PC-9 (cell line): ENCODE measurements at regions not wholly inside any gene's neighbourhood (a gene's known extent, or its start where the extent isn't known, plus 50 kb on each side); places are given as distances from the start of the nearest gene placed in this dataset.
A peak's percentile ranks its signal among the peaks of the same experiment; 100 is the strongest.

Experiments
- BruUV-seq: library from RNA; stranded (reverse); fragments of 400-500 nt; replicated peaks from 2 replicates; lab custom pipeline; 2021; lab: Mats Ljungman, UMichigan
- CTCF ChIA-PET: fragments of 300-600 bp; sonication (Branson Sonifier 250); formaldehyde crosslinking; loops from one replicate; lab custom pipeline; 2022; ENCODE audit warnings: antibody characterized with exemption; lab: Charles Lee
- POLR2A ChIA-PET: fragments of 300-600 bp; sonication (Branson Sonifier 250); formaldehyde crosslinking; loops from one replicate; lab custom pipeline; 2022; ENCODE audit warnings: antibody characterized with exemption; ENCODE audit not compliant: unreplicated experiment; lab: Charles Lee
- DNase-seq, 2 experiments: peaks; one replicate each; pipeline versions ENCODE4 v3.0.0 to v3.0.0-alpha.2; 2015 to 2022; ENCODE audit warnings: mixed read lengths in 1 of 2
- H2AFZ ChIP-seq: fragments of 200-600 bp; sonication (generic); 2 replicates; pipeline ENCODE4 v1.8.1; 2017; ENCODE audit warnings: antibody characterized with exemption
- H3F3A ChIP-seq: fragments of 200-600 bp; sonication (generic); 2 replicates; pipeline ENCODE4 v1.8.1; 2017; ENCODE audit warnings: antibody characterized with exemption, mild to moderate bottlenecking, low read depth; ENCODE audit not compliant: insufficient read depth
- H3K27ac ChIP-seq: fragments of 200-600 bp; sonication (generic); 2 replicates; pipeline ENCODE4 v1.6.1; 2016; ENCODE audit warnings: mixed run types
- H3K27me3 ChIP-seq: fragments of 200-600 bp; sonication (generic); 2 replicates; pipeline ENCODE4 v1.6.1; 2016; ENCODE audit warnings: low read depth, mixed run types; ENCODE audit not compliant: insufficient read depth
- H3K36me3 ChIP-seq: fragments of 200-600 bp; sonication (generic); 2 replicates; pipeline ENCODE4 v1.6.1; 2016; ENCODE audit warnings: low read depth, mixed run types
- H3K4me1 ChIP-seq: fragments of 200-600 bp; sonication (generic); replicated peaks from 2 replicates; pipeline ENCODE4 v1.6.1; 2016; ENCODE audit warnings: mixed run types; ENCODE audit not compliant: insufficient read depth
- H3K4me2 ChIP-seq: fragments of 200-600 bp; sonication (generic); 2 replicates; pipeline ENCODE4 v1.6.1; 2017; ENCODE audit warnings: mixed run types
- H3K4me3 ChIP-seq: fragments of 200-600 bp; sonication (generic); 2 replicates; pipeline ENCODE4 v1.6.1; 2016; ENCODE audit warnings: mixed run types
- H3K79me2 ChIP-seq: fragments of 200-600 bp; sonication (generic); 2 replicates; pipeline ENCODE4 v1.6.1; 2017; ENCODE audit warnings: low read depth, mixed run types
- H3K9me2 ChIP-seq: fragments of 200-600 bp; sonication (generic); 2 replicates; pipeline ENCODE4 v1.8.1; 2017; ENCODE audit warnings: mild to moderate bottlenecking; ENCODE audit not compliant: insufficient read depth
- H3K9me3 ChIP-seq: fragments of 200-600 bp; sonication (generic); 2 replicates; pipeline ENCODE4 v1.8.1; 2016; ENCODE audit warnings: low read depth; ENCODE audit not compliant: insufficient read depth
- H4K20me1 ChIP-seq: fragments of 200-600 bp; sonication (generic); 2 replicates; pipeline ENCODE4 v1.8.1; 2017; ENCODE audit not compliant: insufficient read depth
- EZH2 ChIP-seq: fragments of 200-600 bp; sonication (generic); IDR thresholded peaks from 2 replicates; pipeline ENCODE4 v1.8.0; 2017; ENCODE audit warnings: antibody characterized with exemption, low read depth
- intact Hi-C: fragments of 100-400 bp; cut with micrococcal nuclease; formaldehyde crosslinking; loops from one replicate; pipeline ENCODE4 v1.10.0; 2022; ENCODE audit not compliant: unreplicated experiment
- TF ChIP-seq, protein P1 (sequence below): fragments of 200-600 bp; sonication (generic); conservative IDR thresholded peaks from 2 replicates; pipeline ENCODE4 v1.6.1; 2017; ENCODE audit warnings: mixed run types, antibody characterized with exemption, mild to moderate bottlenecking, moderate library complexity

DNA sequence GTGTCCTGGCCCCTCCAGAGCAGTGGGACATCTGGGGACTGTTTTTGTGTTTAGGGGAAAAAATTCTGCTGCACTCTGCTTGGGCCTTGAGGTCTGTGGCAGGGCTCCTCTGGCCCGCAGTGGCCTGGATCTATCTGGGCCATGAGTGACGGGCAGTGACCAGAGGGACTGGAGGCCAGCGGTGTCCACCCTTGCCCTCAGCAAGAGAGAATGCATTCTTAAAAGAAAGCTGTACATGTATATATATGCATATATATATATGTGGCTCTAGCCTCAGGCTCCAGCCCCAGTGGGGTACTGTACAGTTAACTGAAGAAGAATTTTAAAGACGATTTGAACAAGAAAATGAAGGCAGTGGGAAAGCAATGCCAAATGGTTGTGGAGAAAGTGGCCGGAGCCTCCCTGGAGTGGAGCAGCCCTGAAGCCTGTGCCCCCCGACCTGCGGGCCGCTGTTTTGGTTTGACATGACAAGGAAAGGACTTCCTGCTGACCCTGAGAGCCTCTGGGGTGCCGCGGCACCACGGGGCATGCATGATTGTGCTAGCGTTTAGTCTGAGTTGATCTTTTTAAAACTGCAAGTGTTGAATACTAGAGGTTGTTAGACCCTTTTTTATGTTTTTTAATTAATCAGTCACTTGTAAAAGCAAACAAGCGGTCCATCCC, 52.2 kb downstream of the PLXNA1 start:
- no peak overlapping the region for H3K4me3 ChIP-seq
- no peaks in the 10 kb centered on the region for H3K9me3 ChIP-seq
- no TSS peak for BruUV-seq
- H3K36me3 ChIP-seq = no peaks in the 10 kb centered on the region
- ChIA-PET CTCF (interaction anchor here (0.6 to 0.7 kb wide), 2 partner anchors 75 to 102 kb away, joined by 3 read pairs; no protein-coding TSS in a partner anchor), POLR2A (no interaction called here)
- no peak overlapping the region for H2AFZ ChIP-seq
- H3K4me2 ChIP-seq = no peak overlapping the region; the same call in 1 of the 2 replicates
- H3K9me2 ChIP-seq = no peaks in the 10 kb centered on the region
- H3F3A ChIP-seq = peaks cover 5% of the 10 kb centered on the region; the same call in 1 of the 2 replicates
- DNase-seq = no peak
- H3K27me3 ChIP-seq = no peaks in the 10 kb centered on the region
- peaks cover 15% of the 10 kb centered on the region for H3K4me1 ChIP-seq
- TF ChIP-seq, protein P1, sequence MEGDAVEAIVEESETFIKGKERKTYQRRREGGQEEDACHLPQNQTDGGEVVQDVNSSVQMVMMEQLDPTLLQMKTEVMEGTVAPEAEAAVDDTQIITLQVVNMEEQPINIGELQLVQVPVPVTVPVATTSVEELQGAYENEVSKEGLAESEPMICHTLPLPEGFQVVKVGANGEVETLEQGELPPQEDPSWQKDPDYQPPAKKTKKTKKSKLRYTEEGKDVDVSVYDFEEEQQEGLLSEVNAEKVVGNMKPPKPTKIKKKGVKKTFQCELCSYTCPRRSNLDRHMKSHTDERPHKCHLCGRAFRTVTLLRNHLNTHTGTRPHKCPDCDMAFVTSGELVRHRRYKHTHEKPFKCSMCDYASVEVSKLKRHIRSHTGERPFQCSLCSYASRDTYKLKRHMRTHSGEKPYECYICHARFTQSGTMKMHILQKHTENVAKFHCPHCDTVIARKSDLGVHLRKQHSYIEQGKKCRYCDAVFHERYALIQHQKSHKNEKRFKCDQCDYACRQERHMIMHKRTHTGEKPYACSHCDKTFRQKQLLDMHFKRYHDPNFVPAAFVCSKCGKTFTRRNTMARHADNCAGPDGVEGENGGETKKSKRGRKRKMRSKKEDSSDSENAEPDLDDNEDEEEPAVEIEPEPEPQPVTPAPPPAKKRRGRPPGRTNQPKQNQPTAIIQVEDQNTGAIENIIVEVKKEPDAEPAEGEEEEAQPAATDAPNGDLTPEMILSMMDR = no peak
- no peak for TF ChIP-seq EZH2
- intact Hi-C loops = no loop called here
- no peak overlapping the region for H3K27ac ChIP-seq
- H3K79me2 ChIP-seq = no peaks in the 10 kb centered on the region
- H4K20me1 ChIP-seq = no peaks in the 10 kb centered on the region

DNA sequence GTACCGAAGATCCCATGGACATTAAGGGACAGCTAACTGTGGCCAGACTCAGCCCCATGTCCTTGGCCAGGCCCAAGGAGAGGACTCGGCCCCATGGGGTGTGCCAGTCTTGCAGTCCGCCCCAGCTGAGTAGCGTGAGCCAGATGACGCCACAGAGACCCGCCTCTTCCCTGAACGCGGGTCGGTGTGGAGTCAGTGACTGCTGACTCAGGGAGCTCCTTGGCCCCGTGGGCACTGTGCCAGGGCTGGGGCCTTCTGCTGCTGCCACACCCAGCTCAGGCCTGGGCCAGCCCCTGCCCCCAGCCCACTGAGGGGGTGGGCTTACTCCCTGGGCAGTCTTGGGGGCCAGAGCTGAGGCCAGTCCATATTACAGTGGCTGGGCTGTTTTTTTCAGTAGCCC, 52.8 kb downstream of the PLXNA1 start:
- no peak overlapping the region for H3K4me3 ChIP-seq
- ChIA-PET CTCF (interaction anchor here (0.6 kb wide), 1 partner anchor 76 kb away, joined by 3 read pairs; no protein-coding TSS in a partner anchor), POLR2A (interaction anchor here (0.6 to 1.1 kb wide), 2 partner anchors 39 to 269 kb away, joined by 5 to 11 read pairs; no protein-coding TSS in a partner anchor)
- TF ChIP-seq, protein P1 = no peak
- no peak for TF ChIP-seq EZH2
- peaks cover 15% of the 10 kb centered on the region for H3K4me1 ChIP-seq
- H3K9me3 ChIP-seq = no peaks in the 10 kb centered on the region
- intact Hi-C loops = no loop called here
- H3K9me2 ChIP-seq = no peaks in the 10 kb centered on the region
- H3K27me3 ChIP-seq = no peaks in the 10 kb centered on the region
- H3K27ac ChIP-seq = no peak overlapping the region
- H3K79me2 ChIP-seq = no peaks in the 10 kb centered on the region
- H2AFZ ChIP-seq = no peak overlapping the region
- BruUV-seq = no TSS peak
- no peaks in the 10 kb centered on the region for H3K36me3 ChIP-seq
- DNase-seq = peak; percentile 74 to 90
- peaks cover 5% of the 10 kb centered on the region; the same call in 1 of the 2 replicates for H3F3A ChIP-seq
- no peak overlapping the region; the same call in none of the 2 replicates for H3K4me2 ChIP-seq
- no peaks in the 10 kb centered on the region for H4K20me1 ChIP-seq

DNA sequence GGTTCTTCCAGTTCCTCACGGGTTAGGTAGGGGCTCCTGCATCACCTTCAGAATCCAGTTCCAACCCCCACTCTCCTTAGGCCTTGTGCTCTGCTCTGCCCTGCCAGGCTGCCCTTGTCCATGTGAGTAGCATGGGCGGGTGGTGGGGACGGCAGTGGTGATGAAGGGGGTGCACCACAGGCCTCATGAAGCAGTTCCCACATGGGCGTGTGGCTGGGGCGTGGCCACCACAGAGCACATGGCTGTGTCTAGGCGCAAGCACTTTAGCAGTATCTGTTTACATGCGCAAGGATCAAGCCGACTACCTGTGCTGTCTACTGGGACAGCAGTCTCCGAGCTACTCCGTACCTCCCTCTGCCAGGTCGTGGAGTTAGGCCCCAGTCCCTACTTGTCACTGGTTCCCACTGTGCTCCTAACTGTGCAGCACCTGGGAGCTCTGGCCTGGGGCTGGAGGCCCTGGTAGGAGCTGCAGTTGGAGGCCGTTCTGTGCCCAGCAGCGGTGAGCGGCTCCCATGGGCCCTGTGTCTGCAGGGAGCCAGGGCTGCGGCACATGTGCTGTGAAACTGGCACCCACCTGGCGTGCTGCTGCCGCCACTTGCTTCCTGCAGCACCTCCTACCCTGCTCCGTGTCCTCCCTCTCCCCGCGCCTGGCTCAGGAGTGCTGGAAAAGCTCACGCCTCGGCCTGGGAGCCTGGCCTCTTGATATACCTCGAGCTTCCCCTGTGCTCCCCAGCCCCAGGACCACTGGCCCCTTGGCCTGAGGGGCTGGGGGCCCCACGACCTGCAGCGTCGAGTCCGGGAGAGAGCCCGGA, 53.5 kb downstream of the PLXNA1 start:
- Histone ChIP-seq H2AFZ (no peak overlapping the region), H3K4me1 (peaks cover 15% of the 10 kb centered on the region), H3K79me2 (no peaks in the 10 kb centered on the region), H3F3A (peaks cover 5% of the 10 kb centered on the region; the same call in 1 of the 2 replicates), H3K27me3 (no peaks in the 10 kb centered on the region), H3K4me2 (no peak overlapping the region; the same call in 1 of the 2 replicates), H3K9me2 (no peaks in the 10 kb centered on the region), H3K36me3 (no peaks in the 10 kb centered on the region), H3K4me3 (no peak overlapping the region), H3K9me3 (no peaks in the 10 kb centered on the region), H3K27ac (no peak overlapping the region), H4K20me1 (no peaks in the 10 kb centered on the region)
- CTCF ChIA-PET = no interaction called here
- POLR2A ChIA-PET = interaction anchor here (0.6 to 1.1 kb wide), 3 partner anchors 38 to 268 kb away, joined by 4 to 11 read pairs (median 5); no protein-coding TSS in a partner anchor
- TF ChIP-seq EZH2 = no peak
- TF ChIP-seq, protein P1 = no peak
- DNase-seq = peak in 1 of 2 experiments; percentile 34
- intact Hi-C loops = no loop called here
- BruUV-seq = no TSS peak
